CD4-positive, alpha-beta T cell (primary cell): ENCODE measurements at regions not wholly inside any gene's neighbourhood (a gene's known extent, or its start where the extent isn't known, plus 50 kb on each side); places are given as distances from the start of the nearest gene placed in this dataset.

Source experiments
- ATAC-seq: fragments of 200-7000 bp; cut with Tn5 transposase; one replicate; pipeline ENCODE4 v1.10.0; 2022; ENCODE audit warnings: mild to moderate bottlenecking; ENCODE audit not compliant: poor library complexity
- CTCF ChIA-PET: fragments of 350-600 bp; sonication (Branson Sonifier 250); formaldehyde crosslinking; loops from one replicate; lab custom pipeline; 2021; ENCODE audit warnings: antibody characterized with exemption, inconsistent platforms; lab: Charles Lee
- POLR2A ChIA-PET: fragments of 350-600 bp; sonication (Branson Sonifier 250); formaldehyde crosslinking; loops from one replicate; lab custom pipeline; 2021; ENCODE audit warnings: antibody characterized with exemption, inconsistent platforms; lab: Charles Lee
- DNase-seq, 14 experiments: peaks; one replicate each; pipeline ENCODE4 v3.0.0-alpha.2; 2013 to 2020; ENCODE audit warnings: mixed read lengths in 2 of 14
- H3K27ac ChIP-seq, 2 donors: one replicate each; pipeline versions ENCODE4 v1.5.1 to v1.7.0; 2013; ENCODE audit warnings: low read length in 2 of 2, low read depth in 1 of 2, mild to moderate bottlenecking in 1 of 2
- H3K27me3 ChIP-seq, 2 experiments: 1 replicate in 1 of 2; 2 replicates in 1 of 2; pipeline versions ENCODE4 v1.6.1 to v1.7.0; 2013; ENCODE audit warnings: low read length in 2 of 2, control low read depth in 1 of 2, mild to moderate bottlenecking in 1 of 2, moderate library complexity in 1 of 2; ENCODE audit not compliant: insufficient read depth in 2 of 2, control insufficient read depth in 1 of 2
- H3K36me3 ChIP-seq: one replicate; pipeline ENCODE4 v1.6.1; 2013; ENCODE audit warnings: low read length, control low read depth; ENCODE audit not compliant: insufficient read depth
- H3K4me1 ChIP-seq: one replicate; pipeline ENCODE4 v1.6.1; 2013; ENCODE audit warnings: low read length, control low read depth; ENCODE audit not compliant: insufficient read depth
- H3K4me3 ChIP-seq: one replicate; pipeline ENCODE4 v1.5.1; 2013; ENCODE audit warnings: mild to moderate bottlenecking, low read length, moderate library complexity
- H3K9me3 ChIP-seq, 2 experiments: 1 replicate in 1 of 2; 2 replicates in 1 of 2; pipeline versions ENCODE4 v1.6.1 to v1.7.0; 2013; ENCODE audit warnings: low read length in 2 of 2, mild to moderate bottlenecking in 2 of 2, control low read depth in 1 of 2, moderate library complexity in 1 of 2; ENCODE audit not compliant: control insufficient read depth in 1 of 2, insufficient read depth in 1 of 2
- H3K27ac Mint-ChIP-seq: one replicate; pipeline ENCODE4 v1.8.0; 2020; ENCODE audit warnings: mixed read lengths
- H3K27me3 Mint-ChIP-seq: one replicate; pipeline ENCODE4 v1.8.0; 2021; ENCODE audit warnings: mixed read lengths
- H3K36me3 Mint-ChIP-seq: one replicate; pipeline ENCODE4 v1.8.0; 2021; ENCODE audit warnings: low read depth, mixed read lengths
- H3K4me1 Mint-ChIP-seq: one replicate; pipeline ENCODE4 v1.8.0; 2021; ENCODE audit warnings: low read depth, mixed read lengths
- H3K4me3 Mint-ChIP-seq: one replicate; pipeline ENCODE4 v1.8.0; 2020; ENCODE audit warnings: mild to moderate bottlenecking, mixed read lengths
- H3K9me3 Mint-ChIP-seq: one replicate; pipeline ENCODE4 v1.8.0; 2020; ENCODE audit warnings: mixed read lengths
- CTCF ChIP-seq: fragments of 200-600 bp; IDR thresholded peaks from one replicate; pipeline ENCODE4 v1.8.0; 2022; ENCODE audit warnings: antibody characterized with exemption, mild to moderate bottlenecking
- intact Hi-C, 2 experiments: fragments of 100-400 bp; cut with DNase I in 1 of 2; cut with micrococcal nuclease in 1 of 2; formaldehyde crosslinking; loops; one replicate each; pipeline versions ENCODE4 v1.15.1 to v1.9.0; 2023 to 2025; cut with DNase I, micrococcal nuclease

- intact Hi-C loops, result loop anchor here in 1 of 2 experiments (10.0 kb wide), 1 partner anchor 505 kb away; no protein-coding TSS in a partner anchor
- DNase-seq, result no peak
- Histone ChIP-seq H3K27ac (no peak overlapping the region), H3K4me1 (no peaks in the 10 kb centered on the region), H3K4me3 (no peak overlapping the region), H3K36me3 (no peaks in the 10 kb centered on the region), H3K9me3 (peaks cover 0 to 8% of the 10 kb centered on the region in 2 experiments), H3K27me3 (peaks cover 0 to 4% of the 10 kb centered on the region in 2 experiments)
- Mint-ChIP-seq H3K4me3 (no peak overlapping the region), H3K27ac (no peak overlapping the region), H3K4me1 (no peaks in the 10 kb centered on the region), H3K9me3 (no peaks in the 10 kb centered on the region), H3K27me3 (peaks cover 16% of the 10 kb centered on the region), H3K36me3 (no peaks in the 10 kb centered on the region)
- CTCF ChIA-PET, result no interaction called here
- POLR2A ChIA-PET, result no interaction called here
- TF ChIP-seq CTCF, result no peak
- ATAC-seq, result no peak
Measured at GRCh38 chr7:24059775-24060174, 224.2 kb upstream of the NPY start.

DNA sequence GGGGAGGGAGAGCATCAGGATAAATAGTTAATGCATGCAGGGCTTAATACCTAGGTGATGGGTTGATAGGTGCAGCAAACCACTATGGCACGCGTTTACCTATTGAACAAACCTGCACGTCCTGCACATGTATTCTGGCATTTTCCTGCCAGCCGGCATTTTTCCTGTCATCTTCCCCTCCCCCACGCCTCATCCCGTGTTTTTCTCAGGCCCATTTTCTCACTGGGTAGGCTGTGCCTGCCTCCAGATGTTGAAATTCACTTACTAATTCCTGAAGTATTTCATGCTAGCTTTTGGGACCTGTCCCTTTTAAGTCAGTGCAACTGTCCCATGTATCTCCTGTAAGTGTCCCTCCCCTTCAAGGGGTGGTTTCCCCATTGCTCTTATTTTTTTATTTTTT lies 220.3 kb upstream of the NPY start:
- Mint-ChIP-seq H3K4me1 (no peaks in the 10 kb centered on the region), H3K4me3 (no peak overlapping the region), H3K9me3 (no peaks in the 10 kb centered on the region), H3K36me3 (no peaks in the 10 kb centered on the region), H3K27me3 (peaks cover 6% of the 10 kb centered on the region), H3K27ac (no peak overlapping the region)
- Histone ChIP-seq H3K36me3 (no peaks in the 10 kb centered on the region), H3K4me3 (no peak overlapping the region), H3K27me3 (peaks cover 0 to 4% of the 10 kb centered on the region in 2 experiments), H3K4me1 (no peaks in the 10 kb centered on the region), H3K9me3 (peaks cover 0 to 8% of the 10 kb centered on the region in 2 experiments), H3K27ac (no peak overlapping the region)
- no peak for TF ChIP-seq CTCF
- DNase-seq, result no peak
- ChIA-PET CTCF (no interaction called here), POLR2A (no interaction called here)
- intact Hi-C loops, result no loop called here
- no peak for ATAC-seq

DNA sequence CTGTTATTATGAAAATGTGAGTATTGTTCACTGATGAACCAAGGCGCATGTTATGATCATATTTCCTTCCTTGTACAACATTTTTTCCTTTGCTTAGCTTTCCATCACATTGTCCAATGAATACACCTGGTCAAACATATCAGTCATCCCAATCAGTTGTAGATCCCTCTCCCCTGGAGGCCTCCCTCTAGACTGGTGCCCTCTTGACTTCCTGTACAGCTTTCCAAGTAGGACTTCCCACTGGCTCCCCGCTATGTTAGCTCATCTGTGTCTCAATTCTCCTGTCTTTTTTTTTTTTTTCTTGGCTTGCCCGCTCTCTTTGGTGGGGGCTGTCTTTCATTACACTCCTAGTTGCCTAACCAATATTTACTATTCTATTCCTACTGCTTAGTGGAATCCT lies 214.2 kb upstream of the NPY start:
- ChIA-PET CTCF (interaction anchor here (0.6 kb wide), 1 partner anchor 21 kb away, joined by 3 read pairs; no protein-coding TSS in a partner anchor), POLR2A (no interaction called here)
- intact Hi-C loops, result no loop called here
- ATAC-seq (no peak), DNase-seq (no peak)
- H3K36me3 Mint-ChIP-seq, result no peaks in the 10 kb centered on the region
- Histone ChIP-seq H3K9me3 (no peaks in the 10 kb centered on the region), H3K4me3 (no peak overlapping the region), H3K27me3 (no peaks in the 10 kb centered on the region), H3K36me3 (no peaks in the 10 kb centered on the region), H3K27ac (no peak overlapping the region), H3K4me1 (no peaks in the 10 kb centered on the region)
- no peak overlapping the region for H3K4me3 Mint-ChIP-seq
- no peaks in the 10 kb centered on the region for H3K27me3 Mint-ChIP-seq
- no peak for TF ChIP-seq CTCF
- H3K27ac Mint-ChIP-seq, result no peak overlapping the region
- no peaks in the 10 kb centered on the region for H3K4me1 Mint-ChIP-seq
- no peaks in the 10 kb centered on the region for H3K9me3 Mint-ChIP-seq
